H4 (cell line): ENCODE measurements at regions not wholly inside any gene's neighbourhood (a gene's known extent, or its start where the extent isn't known, plus 50 kb on each side); places are given as distances from the start of the nearest gene placed in this dataset.
A peak's percentile ranks its signal among the peaks of the same experiment; 100 is the strongest.
"Not testable (repeated sequence)": the region's sequence is repeated elsewhere in the genome, so short reads cannot be mapped to it uniquely, and the experiment has no call there.

Source experiments
- DNase-seq: peaks from one replicate; pipeline ENCODE4 v3.0.0-alpha.2; 2015; ENCODE audit warnings: low spot score

GRCh38 chr3:94500146-94500545 is 437.3 kb downstream of the NSUN3 start:
- DNase-seq: no peak

DNA sequence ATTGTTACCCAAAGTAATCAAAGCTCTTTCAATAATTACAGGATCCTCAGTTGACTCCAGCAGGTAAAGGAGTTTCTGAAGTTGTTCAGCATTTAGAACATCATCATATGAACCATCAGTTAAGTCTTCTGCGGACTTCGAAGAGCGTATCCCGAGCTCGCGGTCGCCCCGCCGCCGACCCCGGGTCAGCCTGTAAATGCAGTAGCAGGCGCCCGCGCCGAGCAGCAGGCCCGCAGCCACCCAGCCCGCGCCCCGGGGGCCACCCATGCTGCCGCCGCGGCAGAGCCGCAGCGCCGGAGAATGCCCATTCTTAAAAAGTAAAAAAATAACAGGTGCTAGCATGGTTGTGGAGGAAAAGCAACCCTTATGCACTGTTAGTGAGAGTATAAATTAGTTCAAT is 444.5 kb downstream of the NSUN3 start:
- DNase-seq: not testable (repeated sequence)

- no peak for DNase-seq
Observed at GRCh38 chr3:94512876-94513275, 450.0 kb downstream of the NSUN3 start.

DNA sequence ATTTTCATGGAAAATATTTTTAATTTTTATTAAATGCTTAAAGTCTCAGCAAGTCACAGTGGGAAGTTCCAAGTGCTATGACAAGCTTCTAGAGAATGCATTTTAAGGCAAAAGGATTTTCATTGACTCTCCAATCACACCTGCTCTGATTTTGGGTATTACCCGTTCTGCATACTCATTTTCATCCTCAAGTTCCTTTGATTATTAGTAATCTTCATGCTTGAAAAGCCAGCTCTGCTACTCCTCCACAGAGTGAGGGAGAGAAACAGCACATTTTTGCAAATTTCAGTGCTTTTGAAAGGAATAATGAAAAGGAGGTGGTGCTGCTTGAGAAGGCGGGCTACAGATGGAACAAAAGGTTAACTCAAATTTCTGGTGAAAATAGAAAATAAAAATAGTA is 450.7 kb downstream of the NSUN3 start:
- no peak for DNase-seq

GRCh38 chr3:94515983-94516382 is 453.1 kb downstream of the NSUN3 start:
- DNase-seq: no peak

DNA sequence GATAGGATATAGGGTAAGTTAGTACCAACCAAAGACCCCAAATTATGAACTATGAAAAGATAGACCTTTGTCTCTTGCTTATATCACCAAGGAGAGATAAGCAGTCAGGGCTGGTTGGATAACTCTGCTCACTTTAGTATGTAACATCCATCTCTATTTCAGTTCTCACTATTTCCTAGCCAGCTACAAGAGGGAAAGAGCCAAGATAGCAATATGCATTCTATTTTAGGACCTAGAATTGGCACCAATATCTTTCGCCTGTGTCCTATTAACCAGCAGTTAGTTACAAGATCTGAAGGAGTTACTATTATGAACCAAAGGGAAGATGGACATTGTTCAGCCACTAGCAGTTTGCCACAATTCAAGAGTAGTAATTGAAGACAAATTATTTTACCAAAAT is 457.5 kb downstream of the NSUN3 start:
- DNase-seq: no peak

DNA sequence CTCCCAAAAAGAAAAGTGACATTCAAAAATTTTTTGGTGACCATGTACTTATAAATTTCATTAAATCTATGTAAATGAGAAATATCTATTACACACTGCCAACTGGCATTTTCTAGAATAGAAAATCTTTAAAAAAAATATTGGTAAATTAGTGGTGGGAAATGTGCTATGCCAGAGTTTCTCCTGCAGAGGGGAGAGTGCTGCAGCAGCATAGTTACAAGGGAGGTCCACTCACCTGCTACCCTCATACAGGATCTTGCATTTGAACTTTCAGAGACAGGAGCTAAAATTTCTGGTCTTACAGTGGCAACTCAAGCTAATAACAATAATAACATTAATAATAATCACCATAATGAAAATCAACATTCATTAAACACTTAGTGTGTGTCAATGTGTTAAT is 459.6 kb downstream of the NSUN3 start:
- DNase-seq: no peak

DNA sequence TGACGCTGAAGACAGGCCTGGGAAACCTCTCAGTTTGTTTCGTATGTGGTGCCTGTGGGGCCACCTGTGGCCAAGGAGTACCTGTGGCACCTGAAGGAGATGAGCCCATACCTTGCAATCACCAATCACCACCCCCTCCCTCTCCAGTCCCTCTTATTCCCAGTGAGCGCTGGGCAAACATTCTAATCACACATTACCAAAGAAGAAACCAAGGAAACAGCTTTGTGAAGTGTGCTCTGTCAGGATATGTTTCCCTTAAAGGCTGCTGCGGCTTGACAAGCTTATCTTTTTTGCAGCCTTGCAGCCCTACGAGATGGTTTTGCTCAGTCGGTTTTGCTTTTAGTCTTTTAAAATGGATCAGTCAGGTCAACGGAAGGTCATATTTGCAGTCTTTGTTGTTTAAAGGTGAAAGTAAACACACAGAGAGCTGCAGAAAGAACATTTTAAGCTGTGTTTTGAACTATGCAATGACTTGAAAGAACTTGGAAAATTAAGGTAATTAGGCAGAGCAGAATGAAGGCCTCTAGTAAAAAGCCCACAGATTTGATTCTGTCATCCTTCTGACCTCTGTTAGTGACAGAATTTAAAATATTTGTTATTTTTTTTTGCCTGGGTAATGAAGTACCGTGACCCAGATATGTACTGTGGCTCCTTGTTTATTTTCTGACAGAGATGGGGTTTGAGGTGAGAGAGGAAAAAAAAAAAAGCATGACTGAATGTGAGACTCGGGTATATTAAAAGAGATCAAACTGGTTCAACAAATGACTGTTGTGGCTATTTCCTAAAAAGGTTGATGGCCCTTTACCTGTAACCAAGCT is 461.4 kb downstream of the NSUN3 start:
- peak; percentile 7 for DNase-seq

DNA sequence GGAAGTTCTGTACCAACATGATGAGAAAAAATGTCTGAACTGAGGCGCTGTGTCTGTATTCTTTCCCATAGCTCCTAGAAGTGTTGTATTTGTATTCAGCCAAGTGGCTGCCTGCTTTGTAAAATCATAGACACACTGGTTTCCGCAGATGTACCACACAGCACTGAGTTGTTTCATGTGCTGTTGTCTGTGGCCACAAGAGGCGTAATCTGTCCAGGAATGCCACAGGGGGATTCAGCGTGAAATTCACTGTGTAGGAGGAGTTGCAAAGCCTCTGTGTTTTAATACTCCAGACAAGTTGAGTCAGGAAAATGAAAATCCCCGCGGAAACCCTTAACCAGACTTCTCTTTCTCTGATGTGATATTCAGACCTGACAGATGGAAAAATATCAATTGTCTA is 462.2 kb downstream of the NSUN3 start:
- DNase-seq: peak; percentile 9

DNA sequence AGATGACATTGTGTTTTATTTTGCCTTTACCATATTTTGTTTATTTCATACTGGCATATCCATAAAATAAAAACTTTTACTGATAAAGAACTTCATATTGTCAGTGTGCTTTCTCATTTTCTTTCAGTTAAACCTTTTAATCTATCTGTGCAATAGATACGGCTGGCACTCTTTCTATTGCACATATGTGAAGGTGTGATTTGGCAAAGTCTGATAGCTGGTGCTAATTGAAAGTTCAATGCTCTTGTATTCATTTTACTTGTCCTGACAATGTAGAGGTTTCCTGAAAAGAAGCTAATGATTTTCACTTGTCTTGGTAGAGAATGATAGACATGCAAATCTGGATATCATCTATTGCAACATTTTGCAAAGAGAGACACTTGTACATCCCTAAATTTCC is 467.0 kb downstream of the NSUN3 start:
- no peak for DNase-seq

GRCh38 chr3:94532951-94533350 is 470.1 kb downstream of the NSUN3 start:
- no peak for DNase-seq

DNA sequence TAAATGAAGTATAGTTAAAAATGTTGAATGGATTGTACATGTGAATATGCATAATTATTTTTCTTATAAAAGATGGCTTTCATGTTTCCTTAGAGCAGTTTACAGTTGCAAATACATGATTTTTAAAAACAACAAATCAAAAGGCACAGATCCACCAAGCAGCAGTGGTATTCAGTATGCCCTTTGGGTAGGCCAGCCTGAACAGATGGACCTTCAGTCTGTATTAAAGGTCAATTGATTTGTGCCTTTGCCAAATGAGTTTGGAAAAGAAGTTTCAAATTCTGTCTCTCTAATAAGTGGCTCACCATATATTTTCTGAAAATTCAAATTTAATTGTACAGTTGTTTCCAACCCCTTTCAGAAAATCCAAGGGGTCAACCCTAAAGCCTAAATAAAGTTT is 477.1 kb downstream of the NSUN3 start:
- no peak for DNase-seq

GRCh38 chr3:94543161-94543560 is 480.3 kb downstream of the NSUN3 start:
- DNase-seq: no peak

- no peak for DNase-seq
Observed at GRCh38 chr3:94544131-94544789, 481.4 kb downstream of the NSUN3 start.

GRCh38 chr3:94548581-94549316 is 485.9 kb downstream of the NSUN3 start:
- no peak for DNase-seq

DNA sequence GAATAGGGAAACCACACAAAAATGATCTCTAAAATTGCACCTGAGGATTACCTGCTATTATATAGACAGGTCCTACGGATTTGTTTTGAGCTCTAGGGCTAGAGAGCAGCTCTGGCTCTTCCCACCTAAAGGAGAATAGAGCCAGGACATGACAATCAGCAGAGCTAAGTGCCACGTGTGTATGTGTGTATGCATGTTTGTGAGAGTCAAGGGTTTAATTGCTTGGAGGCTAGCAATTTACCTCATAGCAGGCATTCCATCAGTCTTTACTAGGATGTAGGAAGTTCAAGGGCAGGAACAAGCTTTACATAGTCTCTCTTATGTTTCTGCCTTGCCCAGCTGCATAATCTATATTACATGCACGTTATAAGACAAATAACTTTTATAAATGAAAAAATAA is 498.2 kb downstream of the NSUN3 start:
- no peak for DNase-seq

- no peak for DNase-seq
Observed at GRCh38 chr3:94564247-94564646, 501.4 kb downstream of the NSUN3 start.

DNA sequence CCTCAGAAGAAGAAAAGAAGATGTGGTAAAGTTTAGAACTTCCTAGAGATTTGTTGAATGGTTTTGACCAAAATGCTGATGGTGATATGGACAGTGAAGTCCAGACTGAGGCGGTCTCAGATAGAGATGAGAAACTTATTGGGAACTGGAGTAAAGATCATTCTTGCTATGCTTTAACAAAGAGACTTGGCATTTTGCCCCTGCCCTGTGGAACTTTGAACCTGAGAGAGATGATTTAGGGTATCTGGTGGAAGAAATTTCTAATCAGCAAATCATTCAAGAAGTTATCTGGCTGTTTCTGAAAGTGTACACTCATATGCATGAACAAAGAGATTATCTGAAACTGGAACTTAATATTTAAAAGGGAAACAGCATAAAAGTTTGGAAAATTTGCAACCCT is 505.2 kb downstream of the NSUN3 start:
- no peak for DNase-seq

- DNase-seq: no peak
Observed at GRCh38 chr3:94573337-94573736, 510.5 kb downstream of the NSUN3 start.

GRCh38 chr3:94587291-94587690 is 524.4 kb downstream of the NSUN3 start:
- no peak for DNase-seq

DNA sequence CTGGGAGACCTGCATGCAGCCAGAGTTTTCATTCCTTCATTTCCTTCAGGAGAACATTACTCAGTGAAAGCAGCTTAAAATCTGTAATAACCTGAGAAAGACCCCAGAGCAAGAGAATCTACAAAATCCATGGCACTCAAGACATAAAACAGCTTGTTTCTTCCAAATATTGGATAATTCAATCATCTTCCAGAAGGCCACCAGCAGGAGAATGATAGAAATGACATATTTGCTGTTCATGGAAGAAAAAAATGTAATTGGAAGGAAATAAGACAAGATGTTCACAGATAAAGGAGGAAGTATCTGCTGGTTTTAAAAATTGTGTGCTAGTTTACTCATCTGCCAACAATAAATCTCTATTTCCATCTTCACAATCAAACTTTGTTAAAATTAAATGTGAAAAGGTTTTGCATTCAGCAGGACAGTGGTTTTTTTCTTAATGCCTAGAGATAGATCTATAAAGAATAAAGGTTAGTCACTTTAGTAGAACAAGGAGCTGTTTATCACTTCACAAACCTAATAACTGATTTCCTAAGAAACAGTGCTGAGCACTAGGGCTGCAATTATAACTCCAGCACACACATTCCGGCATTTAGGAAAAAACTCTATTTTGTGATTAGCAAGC is 530.8 kb downstream of the NSUN3 start:
- no peak for DNase-seq

GRCh38 chr3:94596141-94596540 is 533.3 kb downstream of the NSUN3 start:
- DNase-seq: no peak
